AG09309 (cell line): ENCODE measurements at regions not wholly inside any gene's neighbourhood (a gene's known extent, or its start where the extent isn't known, plus 50 kb on each side); places are given as distances from the start of the nearest gene placed in this dataset.

Experiments
- DNase-seq: peaks from one replicate; pipeline ENCODE4 v3.0.0-alpha.2; 2010; ENCODE audit warnings: low read depth
- H3K4me3 ChIP-seq: 2 replicates; pipeline ENCODE4 v1.5.1; 2011; ENCODE audit warnings: mild to moderate bottlenecking, low read depth, low read length, moderate library complexity; ENCODE audit not compliant: control insufficient read depth
- CTCF ChIP-seq: IDR thresholded peaks from 2 replicates; pipeline ENCODE4 v1.5.1; 2011; ENCODE audit warnings: mild to moderate bottlenecking, low read depth, low read length, inconsistent platforms; ENCODE audit not compliant: insufficient read depth, control insufficient read depth; ENCODE audit errors: missing control alignments

- DNase-seq = no peak
- no peak overlapping the region for H3K4me3 ChIP-seq
- no peak for TF ChIP-seq CTCF
These were observed 826.2 kb downstream of the CDH8 start for GRCh38 chr16:61210076-61210475.

- DNase-seq = no peak
- TF ChIP-seq CTCF = no peak
- H3K4me3 ChIP-seq = no peak overlapping the region
These were observed 841.2 kb downstream of the CDH8 start for GRCh38 chr16:61195006-61195405.

DNA sequence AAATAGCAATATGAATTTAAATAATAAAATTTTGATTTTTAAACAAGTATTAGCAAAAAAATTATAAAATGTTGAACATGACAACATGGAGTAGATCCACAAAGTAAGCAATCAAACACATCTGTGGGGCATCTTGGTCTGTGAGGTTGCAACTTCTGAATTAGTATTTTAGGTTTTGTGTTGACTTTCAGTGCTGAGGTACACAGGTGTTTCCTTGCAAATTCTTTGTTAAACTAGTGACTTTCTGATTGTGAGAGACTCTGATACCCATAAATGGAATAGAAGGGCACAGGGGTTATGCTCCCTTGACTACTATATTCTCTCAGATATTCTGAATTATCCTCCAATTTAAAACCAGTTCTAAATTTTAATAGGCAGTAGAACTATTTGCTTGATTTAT, 841.7 kb downstream of the CDH8 start:
- DNase-seq = no peak
- no peak for TF ChIP-seq CTCF
- no peak overlapping the region for H3K4me3 ChIP-seq

DNA sequence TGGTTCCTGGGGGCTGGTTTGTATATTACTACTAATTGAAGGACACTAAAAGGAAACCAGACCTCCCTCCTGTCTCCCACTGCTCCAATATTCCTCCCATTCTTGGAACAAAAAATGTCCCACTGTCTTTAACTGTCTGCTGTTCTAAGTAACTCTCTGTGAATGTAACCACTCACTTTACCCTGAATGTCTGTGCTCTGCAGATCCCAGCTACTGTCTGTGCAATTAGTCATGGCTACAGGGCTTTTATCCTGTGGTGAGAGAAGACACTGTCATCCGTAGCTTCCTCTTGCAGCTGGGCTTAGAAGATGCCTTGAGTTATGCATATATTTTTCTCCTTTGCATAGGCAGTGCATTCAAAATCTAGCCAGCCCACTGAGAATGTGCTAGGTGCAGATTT, 853.8 kb downstream of the CDH8 start:
- no peak for DNase-seq
- TF ChIP-seq CTCF = no peak
- no peak overlapping the region for H3K4me3 ChIP-seq

DNA sequence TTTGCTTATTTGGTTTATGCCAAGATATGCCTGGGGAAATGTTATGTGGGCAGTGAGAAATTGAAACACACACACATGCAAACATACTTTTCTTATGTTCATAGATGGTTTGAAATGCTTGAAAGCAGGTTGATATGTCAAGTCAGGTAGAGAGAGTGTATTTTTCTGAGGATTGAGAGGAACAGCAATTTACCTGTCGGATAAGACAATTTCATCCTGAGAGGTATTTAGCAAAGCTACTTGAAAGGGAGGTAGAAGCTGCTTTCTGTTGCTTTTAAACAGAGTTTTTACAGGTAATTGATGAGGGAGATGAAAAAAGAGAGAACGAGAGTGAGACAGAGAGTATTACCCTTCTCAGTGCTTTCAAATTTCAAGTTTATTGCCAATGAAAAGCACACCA, 854.3 kb downstream of the CDH8 start:
- no peak for TF ChIP-seq CTCF
- H3K4me3 ChIP-seq = no peak overlapping the region
- DNase-seq = no peak

DNA sequence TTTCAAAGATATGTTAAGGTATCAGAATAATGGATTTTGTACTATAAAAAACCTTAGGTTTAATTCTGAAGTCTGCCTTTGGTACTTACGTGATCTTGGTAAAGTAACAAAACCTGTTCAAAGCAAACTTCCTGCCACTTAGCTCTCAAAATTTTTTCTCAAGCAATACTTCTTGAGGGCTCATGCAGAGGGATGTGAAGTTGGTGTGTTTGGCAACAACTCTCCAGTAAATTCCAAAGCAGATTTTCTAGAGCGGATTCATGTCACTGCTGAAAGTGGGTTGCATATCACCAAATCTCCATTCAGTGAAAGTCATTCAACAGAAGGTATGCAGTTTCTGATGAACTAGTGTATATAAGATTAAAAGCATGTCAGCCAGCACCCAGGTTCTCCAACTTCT, 856.7 kb downstream of the CDH8 start:
- TF ChIP-seq CTCF = no peak
- DNase-seq = no peak
- H3K4me3 ChIP-seq = no peak overlapping the region

DNA sequence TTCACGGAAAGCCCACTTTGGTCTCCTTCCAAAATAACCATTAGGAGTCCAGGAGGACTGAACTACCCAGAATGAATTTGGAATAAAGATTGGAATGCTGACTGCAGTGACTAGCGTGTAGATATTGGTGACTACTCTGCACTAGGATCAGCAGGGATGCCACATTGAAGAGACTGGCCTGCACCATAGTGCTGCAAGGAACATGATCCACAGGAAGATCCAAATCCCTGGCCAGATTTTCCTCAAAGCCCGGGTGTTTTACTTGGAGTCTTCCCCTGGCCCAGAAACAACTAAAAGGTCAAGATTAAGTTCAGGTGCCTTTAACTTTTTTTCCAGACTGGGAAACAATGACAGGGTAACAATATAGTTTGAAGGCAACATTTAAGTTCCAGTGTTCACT, 870.4 kb downstream of the CDH8 start:
- TF ChIP-seq CTCF = no peak
- no peak overlapping the region for H3K4me3 ChIP-seq
- DNase-seq = no peak
